Colonic mucosa (tissue), 4 donors: ENCODE measurements at regions not wholly inside any gene's neighbourhood (a gene's known extent, or its start where the extent isn't known, plus 50 kb on each side); places are given as distances from the start of the nearest gene placed in this dataset.
A peak's percentile ranks its signal among the peaks of the same experiment; 100 is the strongest.
"Not testable (repeated sequence)": the region's sequence is repeated elsewhere in the genome, so short reads cannot be mapped to it uniquely, and the experiment has no call there.

ENCODE experiments used
- DNase-seq: peaks from one replicate; pipeline ENCODE4 v3.0.0-alpha.2; 2020
- H3K27ac ChIP-seq: fragments of 200-600 bp; one replicate; pipeline ENCODE4 v1.8.0; 2021
- H3K27me3 ChIP-seq: fragments of 200-600 bp; one replicate; pipeline ENCODE4 v1.8.0; 2021
- H3K36me3 ChIP-seq: fragments of 200-600 bp; one replicate; pipeline ENCODE4 v1.8.0; 2021
- H3K4me1 ChIP-seq: fragments of 200-600 bp; one replicate; pipeline ENCODE4 v1.8.0; 2021; ENCODE audit warnings: mild to moderate bottlenecking
- H3K4me3 ChIP-seq: fragments of 200-600 bp; one replicate; pipeline ENCODE4 v1.8.0; 2021
- H3K9ac ChIP-seq, 2 donors: one replicate each; pipeline ENCODE4 v1.7.0; 2013; ENCODE audit warnings: control low read depth in 2 of 2, low read depth in 2 of 2, low read length in 2 of 2
- H3K9me3 ChIP-seq: fragments of 200-600 bp; one replicate; pipeline ENCODE4 v1.8.0; 2021
- intact Hi-C: fragments of 100-400 bp; cut with DNase I; formaldehyde crosslinking; loops from one replicate; pipeline ENCODE4 v1.14.1; 2022
- TF ChIP-seq, protein P1 (sequence below): fragments of 200-600 bp; IDR thresholded peaks from one replicate; pipeline ENCODE4 v1.8.0; 2022; ENCODE audit warnings: antibody characterized with exemption, mild to moderate bottlenecking
- donor health status: healthy.
- donor health status: DM: no; HTN: no; CAD: no.
- donor health status: DM: no; HTN: no; CAD: no.

DNA sequence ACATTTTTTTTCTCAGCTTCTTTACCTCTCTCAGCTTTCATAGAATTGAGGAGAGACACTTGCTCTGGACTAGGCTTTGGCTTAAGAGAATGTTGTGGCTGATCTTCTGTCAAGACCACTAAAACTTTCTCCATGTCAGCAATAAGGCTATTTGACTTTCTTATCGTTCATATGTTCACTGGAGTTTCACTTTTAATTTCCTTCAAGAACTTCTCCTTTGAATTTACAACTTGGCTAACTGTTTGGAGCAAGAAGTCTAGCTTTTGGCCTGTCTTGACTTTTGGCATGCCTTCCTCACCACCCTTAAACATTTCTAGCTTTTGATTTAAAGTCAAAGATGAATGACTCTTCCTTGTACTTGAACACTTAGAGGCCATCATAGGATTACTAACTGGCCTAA is 104.4 kb upstream of the SLC39A10 start:
- intact Hi-C loops = no loop called here
- Histone ChIP-seq H3K36me3 (no peaks in the 10 kb centered on the region), H3K9ac (no peak overlapping the region), H3K9me3 (no peaks in the 10 kb centered on the region), H3K4me3 (no peak overlapping the region), H3K27ac (no peak overlapping the region), H3K27me3 (no peaks in the 10 kb centered on the region), H3K4me1 (no peaks in the 10 kb centered on the region)
- no peak for DNase-seq
- TF ChIP-seq, protein P1, sequence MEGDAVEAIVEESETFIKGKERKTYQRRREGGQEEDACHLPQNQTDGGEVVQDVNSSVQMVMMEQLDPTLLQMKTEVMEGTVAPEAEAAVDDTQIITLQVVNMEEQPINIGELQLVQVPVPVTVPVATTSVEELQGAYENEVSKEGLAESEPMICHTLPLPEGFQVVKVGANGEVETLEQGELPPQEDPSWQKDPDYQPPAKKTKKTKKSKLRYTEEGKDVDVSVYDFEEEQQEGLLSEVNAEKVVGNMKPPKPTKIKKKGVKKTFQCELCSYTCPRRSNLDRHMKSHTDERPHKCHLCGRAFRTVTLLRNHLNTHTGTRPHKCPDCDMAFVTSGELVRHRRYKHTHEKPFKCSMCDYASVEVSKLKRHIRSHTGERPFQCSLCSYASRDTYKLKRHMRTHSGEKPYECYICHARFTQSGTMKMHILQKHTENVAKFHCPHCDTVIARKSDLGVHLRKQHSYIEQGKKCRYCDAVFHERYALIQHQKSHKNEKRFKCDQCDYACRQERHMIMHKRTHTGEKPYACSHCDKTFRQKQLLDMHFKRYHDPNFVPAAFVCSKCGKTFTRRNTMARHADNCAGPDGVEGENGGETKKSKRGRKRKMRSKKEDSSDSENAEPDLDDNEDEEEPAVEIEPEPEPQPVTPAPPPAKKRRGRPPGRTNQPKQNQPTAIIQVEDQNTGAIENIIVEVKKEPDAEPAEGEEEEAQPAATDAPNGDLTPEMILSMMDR = no peak

DNA sequence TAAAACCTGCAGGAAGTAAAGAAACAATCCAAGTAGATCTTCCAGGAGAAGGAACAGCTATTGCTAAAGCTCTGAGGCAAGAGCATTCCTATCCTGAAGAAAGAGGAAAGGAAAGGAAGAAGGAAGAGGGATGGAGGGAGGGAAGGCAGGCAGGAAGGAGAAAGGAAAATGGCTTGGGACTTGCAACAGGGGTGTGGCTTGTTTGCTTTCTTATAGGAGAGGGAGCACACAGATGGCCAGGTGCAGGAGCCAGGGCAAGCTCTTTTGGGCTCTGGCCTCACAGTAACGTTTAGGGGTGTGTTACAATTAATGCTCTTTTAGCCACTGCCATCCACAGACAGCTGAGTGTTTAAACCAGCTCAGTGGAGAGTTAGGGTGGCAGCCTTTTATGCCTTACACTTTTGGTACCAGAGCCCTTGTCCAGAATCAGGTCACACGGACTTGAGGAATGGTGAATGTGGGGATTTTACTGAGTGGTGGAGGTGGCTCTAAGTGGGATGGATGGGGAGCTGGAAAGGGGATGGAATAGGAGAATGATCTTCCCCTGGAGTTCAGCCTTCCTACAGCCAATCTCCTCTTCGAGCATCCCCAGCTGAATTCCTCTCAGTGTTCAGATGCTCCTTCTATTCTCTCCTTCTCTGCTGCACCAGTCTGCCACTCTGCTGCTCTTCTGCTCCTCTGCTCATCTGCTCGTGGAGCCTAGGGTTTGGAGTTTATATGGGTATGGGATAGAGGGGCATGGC is 108.7 kb upstream of the SLC39A10 start:
- TF ChIP-seq, protein P1 = no peak
- Histone ChIP-seq H3K4me1 (no peaks in the 10 kb centered on the region), H3K9ac (no peak overlapping the region), H3K4me3 (no peak overlapping the region), H3K9me3 (no peaks in the 10 kb centered on the region), H3K36me3 (no peaks in the 10 kb centered on the region), H3K27ac (no peak overlapping the region), H3K27me3 (no peaks in the 10 kb centered on the region)
- no peak for DNase-seq
- intact Hi-C loops = no loop called here

DNA sequence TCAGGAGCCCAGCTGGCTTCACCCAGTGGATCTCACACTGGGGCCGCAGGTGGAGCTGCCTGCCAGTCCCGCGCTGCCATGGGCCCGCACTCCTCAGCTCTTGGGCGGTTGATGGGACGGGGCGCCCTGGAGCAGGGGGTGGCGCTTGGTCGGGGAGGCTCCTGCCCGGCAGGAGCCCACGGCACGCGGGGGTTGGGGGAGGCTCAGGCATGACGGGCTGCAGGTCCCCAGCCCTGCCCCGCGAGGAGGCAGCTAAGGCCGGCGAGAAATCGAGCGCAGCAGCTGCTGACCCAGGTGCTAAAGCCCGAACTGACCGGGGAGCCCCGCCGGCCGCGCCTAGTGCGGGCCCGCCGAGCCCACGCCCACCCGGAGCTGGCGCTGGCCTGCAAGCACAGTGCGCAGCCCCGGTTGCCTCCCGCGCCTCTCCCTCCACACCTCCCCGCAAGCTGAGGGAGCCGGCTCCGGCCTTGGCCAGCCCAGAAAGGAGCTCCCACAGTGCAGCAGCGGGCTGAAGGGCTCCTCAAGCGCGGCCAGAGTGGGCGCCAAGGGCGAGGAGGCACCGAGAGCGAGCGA is 109.7 kb upstream of the SLC39A10 start:
- intact Hi-C loops, H3K9ac ChIP-seq: not testable (repeated sequence)

DNA sequence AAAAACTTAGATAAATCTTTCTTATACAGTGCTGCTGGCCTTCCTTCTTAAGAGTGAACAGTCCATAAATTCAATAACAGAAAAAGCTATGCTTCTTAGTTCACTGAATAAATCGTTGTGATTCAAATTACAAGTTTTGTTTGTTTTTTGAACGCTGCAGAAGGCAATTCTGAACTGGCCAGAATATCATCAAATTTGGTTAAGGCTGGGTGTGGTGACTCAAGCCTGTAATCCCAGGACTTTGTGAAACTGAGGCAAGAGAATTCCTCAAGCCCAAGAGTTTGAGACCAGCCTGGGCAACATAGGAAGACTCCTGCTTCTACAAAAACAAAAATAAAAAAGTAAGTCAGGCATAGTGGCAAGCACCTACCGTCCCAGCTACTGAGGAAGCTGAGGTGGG is 111.2 kb upstream of the SLC39A10 start:
- no peaks in the 10 kb centered on the region for H3K4me1 ChIP-seq
- TF ChIP-seq, protein P1 = no peak
- no peak overlapping the region for H3K4me3 ChIP-seq
- H3K9me3 ChIP-seq = no peaks in the 10 kb centered on the region
- intact Hi-C loops = no loop called here
- no peak for DNase-seq
- no peak overlapping the region for H3K9ac ChIP-seq
- H3K27me3 ChIP-seq = no peaks in the 10 kb centered on the region
- H3K27ac ChIP-seq = no peak overlapping the region
- no peaks in the 10 kb centered on the region for H3K36me3 ChIP-seq

More for the DNA sequence above, 109.7 kb upstream of the SLC39A10 start:
- not testable (repeated sequence) for H3K4me1 ChIP-seq, H3K27me3 ChIP-seq, H3K36me3 ChIP-seq, DNase-seq, H3K4me3 ChIP-seq, H3K27ac ChIP-seq, H3K9me3 ChIP-seq

DNA sequence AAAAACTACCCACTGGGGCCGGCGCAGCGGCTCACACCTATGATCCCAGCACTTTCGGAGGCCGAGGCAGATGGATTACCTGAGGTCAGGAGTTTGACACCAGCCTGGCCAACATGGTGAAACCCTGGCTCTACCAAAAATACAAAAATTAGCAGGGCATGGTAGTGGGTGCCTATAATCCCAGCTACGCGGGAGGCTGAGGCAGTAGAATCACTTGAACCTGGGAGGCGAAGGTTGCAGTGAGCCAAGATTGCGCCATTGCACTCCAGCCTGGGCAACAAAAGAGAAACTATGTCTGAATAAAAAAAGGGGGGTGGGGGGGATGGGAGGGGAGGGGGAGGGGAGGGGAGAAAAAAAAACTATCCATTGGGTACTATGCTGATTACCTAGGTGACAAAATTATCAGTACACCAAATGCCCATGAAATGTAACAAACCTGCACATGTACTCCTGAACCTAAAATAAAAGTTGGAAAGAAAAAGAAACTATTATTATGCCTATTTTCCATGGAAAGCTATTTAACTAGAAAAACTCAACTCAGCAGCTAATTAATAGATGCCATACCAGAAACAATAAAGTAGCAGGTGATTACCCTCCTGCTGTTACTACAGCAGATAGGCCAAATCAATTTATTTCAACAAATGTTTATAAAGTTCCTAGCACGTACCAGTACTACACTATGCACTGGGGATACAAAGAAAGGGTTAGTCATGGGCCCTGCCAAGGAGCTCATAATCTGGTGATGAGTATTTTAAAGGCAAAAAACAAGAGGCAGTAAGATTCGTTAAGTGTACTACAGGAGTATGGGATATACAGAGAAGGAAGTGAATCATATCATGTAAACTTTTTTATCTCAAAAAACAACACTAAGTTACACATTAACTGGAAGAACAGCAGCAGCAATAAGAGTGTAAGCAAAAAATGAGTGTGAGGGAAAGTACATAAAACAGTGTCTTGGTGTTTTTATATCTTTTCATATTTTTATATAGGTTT is 112.8 kb upstream of the SLC39A10 start:
- H3K4me3 ChIP-seq = no peak overlapping the region

More for the DNA sequence above, 112.8 kb upstream of the SLC39A10 start:
- no peaks in the 10 kb centered on the region for H3K36me3 ChIP-seq
- H3K27me3 ChIP-seq = no peaks in the 10 kb centered on the region
- DNase-seq = no peak
- H3K9me3 ChIP-seq = no peaks in the 10 kb centered on the region
- peak overlapping the region; percentile 49 for H3K27ac ChIP-seq
- no peak overlapping the region for H3K9ac ChIP-seq
- TF ChIP-seq, protein P1 = no peak
- H3K4me1 ChIP-seq = no peaks in the 10 kb centered on the region
- intact Hi-C loops = no loop called here
